H9 (cell line): ENCODE measurements at regions not wholly inside any gene's neighbourhood (a gene's known extent, or its start where the extent isn't known, plus 50 kb on each side); places are given as distances from the start of the nearest gene placed in this dataset.

ENCODE experiments used
- DNase-seq: peaks from one replicate; pipeline ENCODE4 v3.0.0-alpha.2; 2017
- H2AFZ ChIP-seq: one replicate; pipeline ENCODE4 v1.6.1; 2013; ENCODE audit warnings: mild to moderate bottlenecking, low read length, control low read depth, moderate library complexity
- H2AK5ac ChIP-seq: 2 replicates; pipeline ENCODE4 v1.6.1; 2013; ENCODE audit warnings: low read length, control low read depth, mixed read lengths; ENCODE audit not compliant: insufficient read length
- H2BK120ac ChIP-seq: one replicate; pipeline ENCODE4 v1.6.1; 2013; ENCODE audit warnings: low read depth, mild to moderate bottlenecking, low read length, control low read depth, inconsistent platforms; ENCODE audit not compliant: poor library complexity, severe bottlenecking
- H2BK12ac ChIP-seq: 2 replicates; pipeline ENCODE4 v1.6.1; 2013; ENCODE audit warnings: low read length, control low read depth, mixed read lengths, low read depth; ENCODE audit not compliant: insufficient read length
- H2BK15ac ChIP-seq: 2 replicates; pipeline ENCODE4 v1.6.1; 2013; ENCODE audit warnings: low read depth, low read length, control low read depth
- H2BK20ac ChIP-seq: one replicate; pipeline ENCODE4 v1.6.1; 2013; ENCODE audit warnings: low read depth, mild to moderate bottlenecking, low read length, control low read depth, inconsistent platforms; ENCODE audit not compliant: poor library complexity, severe bottlenecking
- H2BK5ac ChIP-seq: 2 replicates; pipeline ENCODE4 v1.6.1; 2013; ENCODE audit warnings: low read length, control low read depth, mixed read lengths; ENCODE audit not compliant: insufficient read length
- H3K14ac ChIP-seq: 2 replicates; pipeline ENCODE4 v1.6.1; 2013; ENCODE audit warnings: low read length, control low read depth; ENCODE audit not compliant: insufficient read depth
- H3K18ac ChIP-seq: 2 replicates; pipeline ENCODE4 v1.6.1; 2013; ENCODE audit warnings: low read depth, mild to moderate bottlenecking, mixed read lengths, low read length, control low read depth; ENCODE audit not compliant: insufficient read length
- H3K23ac ChIP-seq: 2 replicates; pipeline ENCODE4 v1.6.1; 2013; ENCODE audit warnings: low read length, control low read depth, mixed read lengths, low read depth; ENCODE audit not compliant: insufficient read length
- H3K23me2 ChIP-seq: 2 replicates; pipeline ENCODE4 v1.6.1; 2013; ENCODE audit warnings: low read depth, mild to moderate bottlenecking, mixed read lengths, low read length, control low read depth; ENCODE audit not compliant: insufficient read length, poor library complexity, severe bottlenecking
- H3K27ac ChIP-seq: 2 replicates; pipeline ENCODE4 v1.5.1; 2013; ENCODE audit warnings: low read length, control low read depth, mixed read lengths, low read depth; ENCODE audit not compliant: insufficient read length
- H3K27me3 ChIP-seq: 2 replicates; pipeline ENCODE4 v1.6.1; 2013; ENCODE audit warnings: low read length, control low read depth, inconsistent platforms; ENCODE audit not compliant: insufficient read depth
- H3K4ac ChIP-seq: 2 replicates; pipeline ENCODE4 v1.6.1; 2013; ENCODE audit warnings: low read depth, mild to moderate bottlenecking, control low read depth, inconsistent platforms, low read length, moderate library complexity
- H3K4me1 ChIP-seq: 2 replicates; pipeline ENCODE4 v1.6.1; 2013; ENCODE audit warnings: low read length, control low read depth, inconsistent platforms; ENCODE audit not compliant: insufficient read depth
- H3K4me2 ChIP-seq: 2 replicates; pipeline ENCODE4 v1.6.1; 2013; ENCODE audit warnings: low read length, control low read depth, mixed read lengths; ENCODE audit not compliant: insufficient read length, insufficient read depth
- H3K56ac ChIP-seq: 2 replicates; pipeline ENCODE4 v1.6.1; 2013; ENCODE audit warnings: low read depth, mild to moderate bottlenecking, mixed read lengths, low read length, control low read depth; ENCODE audit not compliant: insufficient read length
- H3K79me1 ChIP-seq: 2 replicates; pipeline ENCODE4 v1.6.1; 2013; ENCODE audit warnings: low read depth, mild to moderate bottlenecking, moderate library complexity, low read length, control low read depth, inconsistent platforms; ENCODE audit not compliant: insufficient read depth, poor library complexity, severe bottlenecking
- H3K79me2 ChIP-seq: 2 replicates; pipeline ENCODE4 v1.6.1; 2013; ENCODE audit warnings: low read length, control low read depth, inconsistent platforms; ENCODE audit not compliant: insufficient read depth
- H3K9ac ChIP-seq: 2 replicates; pipeline ENCODE4 v1.6.1; 2013; ENCODE audit warnings: low read length, control low read depth, mixed read lengths; ENCODE audit not compliant: insufficient read length; ENCODE audit errors: extremely low read depth
- H3K9me3 ChIP-seq: one replicate; pipeline ENCODE4 v1.6.1; 2013; ENCODE audit warnings: low read depth, low read length, inconsistent platforms; ENCODE audit not compliant: control insufficient read depth
- H3T11ph ChIP-seq: one replicate; pipeline ENCODE4 v1.6.1; 2013; ENCODE audit warnings: mild to moderate bottlenecking, low read length, control low read depth, inconsistent platforms
- H4K20me1 ChIP-seq: one replicate; pipeline ENCODE4 v1.6.1; 2013; ENCODE audit not compliant: control insufficient read depth, insufficient read length, insufficient read depth
- H4K5ac ChIP-seq: 2 replicates; pipeline ENCODE4 v1.6.1; 2013; ENCODE audit warnings: low read depth, mild to moderate bottlenecking, mixed read lengths, low read length, control low read depth; ENCODE audit not compliant: insufficient read length
- H4K8ac ChIP-seq: replicated peaks from 2 replicates; pipeline ENCODE4 v1.6.1; 2013; ENCODE audit warnings: low read length, control low read depth, mixed read lengths, low read depth; ENCODE audit not compliant: insufficient read length
- H4K91ac ChIP-seq: 2 replicates; pipeline ENCODE4 v1.6.1; 2013; ENCODE audit warnings: low read depth, mild to moderate bottlenecking, moderate library complexity, mixed read lengths, low read length, control low read depth; ENCODE audit not compliant: insufficient read length
- H3K27ac Mint-ChIP-seq, 3 experiments: 2 replicates in 2 of 3; 3 replicates in 1 of 3; pipeline ENCODE4 v1.8.0; 2020 to 2021; ENCODE audit warnings: mixed read lengths in 3 of 3, mild to moderate bottlenecking in 1 of 3, moderate library complexity in 1 of 3
- H3K27me3 Mint-ChIP-seq: 2 replicates; pipeline ENCODE4 v1.8.0; 2021; ENCODE audit warnings: low read depth, mild to moderate bottlenecking, moderate library complexity, mixed read lengths
- H3K36me3 Mint-ChIP-seq, 3 experiments: 2 replicates in 2 of 3; 3 replicates in 1 of 3; pipeline ENCODE4 v1.8.0; 2020 to 2021; ENCODE audit warnings: low read depth in 3 of 3, mixed read lengths in 3 of 3; ENCODE audit not compliant: insufficient read depth in 1 of 3
- H3K4me1 Mint-ChIP-seq, 2 experiments: 2 replicates each; pipeline ENCODE4 v1.8.0; 2020; ENCODE audit warnings: mixed read lengths in 2 of 2
- H3K4me3 Mint-ChIP-seq, 2 experiments: 2 replicates in 1 of 2; 3 replicates in 1 of 2; pipeline ENCODE4 v1.8.0; 2020 to 2021; ENCODE audit warnings: mild to moderate bottlenecking in 2 of 2, mixed read lengths in 2 of 2, moderate library complexity in 1 of 2
- H3K9me3 Mint-ChIP-seq, 2 experiments: 2 replicates in 1 of 2; 3 replicates in 1 of 2; pipeline ENCODE4 v1.8.0; 2020; ENCODE audit warnings: mild to moderate bottlenecking in 2 of 2, mixed read lengths in 2 of 2, moderate library complexity in 1 of 2
- CTCF ChIP-seq: fragments of 200-600 bp; sonication (generic); conservative IDR thresholded peaks from 3 replicates; pipeline ENCODE4 v1.8.0; 2021; ENCODE audit warnings: antibody characterized with exemption, mild to moderate bottlenecking
- WGBS: extraction: QIAGEN DNeasy Blood & Tissue Kit; methylation state at CpG from one replicate; pipeline ENCODE4 v1.1.7; 2013; ENCODE audit warnings: missing lambda C conversion rate, low lambda C conversion rate, mixed read lengths; ENCODE audit not compliant: insufficient read length; ENCODE audit errors: extremely low coverage; 5-methylcytosine and 5-hydroxymethylcytosine counted together

DNA sequence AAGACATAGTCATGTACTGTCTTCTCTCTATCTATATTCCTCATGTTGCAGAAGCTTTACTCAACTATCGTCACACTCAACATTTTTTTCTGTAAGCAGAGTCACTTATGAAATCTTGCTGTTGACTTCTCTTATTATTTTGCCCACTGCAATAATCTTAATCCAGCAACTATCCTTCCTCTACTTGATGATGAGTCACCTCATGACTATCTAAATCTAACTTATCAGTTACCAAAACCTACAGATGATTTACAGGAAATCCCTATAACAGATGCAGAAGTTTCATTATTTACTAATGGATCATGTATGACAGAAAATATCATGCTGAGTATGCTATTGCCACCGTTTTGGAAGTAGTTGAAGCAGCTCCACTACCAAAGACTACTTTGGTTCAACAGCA, 378.9 kb downstream of the DUSP10 start:
- Histone ChIP-seq H3K4ac (no peak overlapping the region), H2BK120ac (no peak overlapping the region), H2AK5ac (no peak overlapping the region), H3K18ac (no peak overlapping the region), H3K23me2 (no peaks in the 10 kb centered on the region), H4K20me1 (no peaks in the 10 kb centered on the region), H3T11ph (no peak overlapping the region), H3K23ac (no peak overlapping the region), H3K79me2 (no peaks in the 10 kb centered on the region), H4K8ac (no peak overlapping the region), H2BK5ac (no peak overlapping the region), H2BK12ac (no peak overlapping the region), H3K9me3 (no peaks in the 10 kb centered on the region), H3K14ac (no peak overlapping the region), H3K27me3 (no peaks in the 10 kb centered on the region), H4K91ac (no peak overlapping the region), H3K4me1 (no peaks in the 10 kb centered on the region; the same call in none of the 2 replicates), H3K27ac (no peak overlapping the region), H3K79me1 (no peaks in the 10 kb centered on the region), H2BK20ac (no peak overlapping the region), H3K56ac (no peak overlapping the region), H2BK15ac (no peak overlapping the region), H4K5ac (no peak overlapping the region), H2AFZ (no peak overlapping the region), H3K9ac (no peak overlapping the region), H3K4me2 (no peak overlapping the region)
- peaks cover 36 to 42% of the 10 kb centered on the region in 2 experiments for H3K4me1 Mint-ChIP-seq
- H3K27me3 Mint-ChIP-seq = no peaks in the 10 kb centered on the region
- H3K4me3 Mint-ChIP-seq = no peak overlapping the region
- DNase-seq = no peak
- no peak overlapping the region for H3K27ac Mint-ChIP-seq
- H3K9me3 Mint-ChIP-seq = no peaks in the 10 kb centered on the region
- H3K36me3 Mint-ChIP-seq = no peaks in the 10 kb centered on the region; a peak in 2 of 7 replicates
- no peak for TF ChIP-seq CTCF
- WGBS = no CpG with 5 or more reads among the region's 2 CpGs
